Nephron (organoid): ENCODE measurements at regions not wholly inside any gene's neighbourhood (a gene's known extent, or its start where the extent isn't known, plus 50 kb on each side); places are given as distances from the start of the nearest gene placed in this dataset.

Experiments
- H3K27ac Mint-ChIP-seq, 3 experiments: 2 replicates each; pipeline ENCODE4 v1.8.0; 2020; ENCODE audit warnings: mixed read lengths in 3 of 3, mild to moderate bottlenecking in 2 of 3, moderate library complexity in 1 of 3
- H3K27me3 Mint-ChIP-seq: 2 replicates; pipeline ENCODE4 v1.8.0; 2021; ENCODE audit warnings: low read depth, mild to moderate bottlenecking, moderate library complexity, mixed read lengths
- H3K36me3 Mint-ChIP-seq: 2 replicates; pipeline ENCODE4 v1.8.0; 2020; ENCODE audit warnings: low read depth, mixed read lengths
- H3K4me1 Mint-ChIP-seq: 2 replicates; pipeline ENCODE4 v1.8.0; 2020; ENCODE audit warnings: mixed read lengths
- H3K4me3 Mint-ChIP-seq, 3 experiments: 2 replicates each; pipeline ENCODE4 v1.8.0; 2020; ENCODE audit warnings: mild to moderate bottlenecking in 3 of 3, mixed read lengths in 3 of 3, moderate library complexity in 2 of 3
- H3K9me3 Mint-ChIP-seq: 2 replicates; pipeline ENCODE4 v1.8.0; 2020; ENCODE audit warnings: mixed read lengths
- CTCF ChIP-seq, 3 experiments: fragments of 200-600 bp; sonication (generic); IDR thresholded peaks; one replicate each; pipeline ENCODE4 v1.5.0; 2021; ENCODE audit warnings: antibody characterized with exemption in 3 of 3; ENCODE audit not compliant: unreplicated experiment in 3 of 3

GRCh38 chr12:23415180-23415579 is 534.3 kb downstream of the SOX5 start:
- Mint-ChIP-seq H3K4me3 (no peak overlapping the region), H3K27me3 (no peaks in the 10 kb centered on the region), H3K4me1 (peaks cover 3% of the 10 kb centered on the region), H3K36me3 (no peaks in the 10 kb centered on the region), H3K27ac (no peak overlapping the region), H3K9me3 (peaks cover 12% of the 10 kb centered on the region)
- no peak for TF ChIP-seq CTCF (IDR thresholded peaks at IDR 0.05; ENCODE audit: unreplicated experiment in 3 of 3)

DNA sequence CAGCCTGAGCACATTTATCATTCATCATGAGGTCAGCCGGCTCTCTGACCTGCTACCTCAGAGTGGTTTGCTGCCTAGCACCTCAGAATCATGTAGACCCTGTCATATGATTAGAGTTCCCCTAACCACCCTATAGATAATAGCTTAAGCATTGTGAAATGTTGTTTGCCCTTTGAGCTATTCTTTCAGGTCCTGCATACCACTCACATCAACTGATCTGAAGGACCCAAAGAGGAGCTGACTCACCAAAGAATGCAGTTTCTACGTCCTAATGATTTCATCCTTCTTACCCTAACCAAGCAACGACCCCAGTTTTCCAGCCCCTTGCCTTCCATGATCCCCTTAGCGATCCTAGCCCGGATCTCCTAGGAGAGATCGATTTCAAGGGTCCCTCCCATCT is 527.9 kb downstream of the SOX5 start:
- no peaks in the 10 kb centered on the region for H3K36me3 Mint-ChIP-seq
- H3K27ac Mint-ChIP-seq: no peak overlapping the region
- H3K27me3 Mint-ChIP-seq: no peaks in the 10 kb centered on the region
- H3K4me3 Mint-ChIP-seq: no peak overlapping the region
- no peak for TF ChIP-seq CTCF (IDR thresholded peaks at IDR 0.05; ENCODE audit: unreplicated experiment in 3 of 3)
- H3K4me1 Mint-ChIP-seq: no peaks in the 10 kb centered on the region
- peaks cover 3% of the 10 kb centered on the region for H3K9me3 Mint-ChIP-seq

GRCh38 chr12:23423097-23423687 is 526.3 kb downstream of the SOX5 start:
- no peaks in the 10 kb centered on the region for H3K36me3 Mint-ChIP-seq
- H3K27me3 Mint-ChIP-seq: no peaks in the 10 kb centered on the region
- H3K4me3 Mint-ChIP-seq: no peak overlapping the region
- H3K4me1 Mint-ChIP-seq: no peaks in the 10 kb centered on the region
- TF ChIP-seq CTCF (IDR thresholded peaks at IDR 0.05; ENCODE audit: unreplicated experiment in 3 of 3): no peak
- H3K9me3 Mint-ChIP-seq: peaks cover 3% of the 10 kb centered on the region
- no peak overlapping the region for H3K27ac Mint-ChIP-seq

DNA sequence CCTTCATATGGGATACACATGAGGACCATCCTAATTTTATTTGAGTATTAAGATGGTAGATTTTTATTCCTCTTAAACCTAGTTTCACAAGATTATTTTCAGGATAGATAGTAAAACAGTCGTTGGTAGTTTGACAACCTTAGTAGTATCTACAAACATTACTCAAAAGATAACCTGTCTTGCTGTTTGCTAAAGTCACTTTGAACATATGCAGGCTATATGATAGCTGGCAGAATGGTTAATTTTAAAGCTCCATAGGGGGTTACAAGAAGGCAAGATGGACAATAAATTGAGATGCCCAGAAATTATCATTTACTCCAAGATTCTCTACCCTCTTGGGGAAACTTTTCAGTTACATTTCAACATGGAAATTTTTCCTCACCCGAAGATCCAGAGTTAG is 525.7 kb downstream of the SOX5 start:
- H3K9me3 Mint-ChIP-seq: no peaks in the 10 kb centered on the region
- H3K27ac Mint-ChIP-seq: no peak overlapping the region
- H3K4me3 Mint-ChIP-seq: no peak overlapping the region
- TF ChIP-seq CTCF (IDR thresholded peaks at IDR 0.05; ENCODE audit: unreplicated experiment in 3 of 3): no peak
- no peaks in the 10 kb centered on the region for H3K36me3 Mint-ChIP-seq
- no peaks in the 10 kb centered on the region for H3K4me1 Mint-ChIP-seq
- no peaks in the 10 kb centered on the region for H3K27me3 Mint-ChIP-seq

DNA sequence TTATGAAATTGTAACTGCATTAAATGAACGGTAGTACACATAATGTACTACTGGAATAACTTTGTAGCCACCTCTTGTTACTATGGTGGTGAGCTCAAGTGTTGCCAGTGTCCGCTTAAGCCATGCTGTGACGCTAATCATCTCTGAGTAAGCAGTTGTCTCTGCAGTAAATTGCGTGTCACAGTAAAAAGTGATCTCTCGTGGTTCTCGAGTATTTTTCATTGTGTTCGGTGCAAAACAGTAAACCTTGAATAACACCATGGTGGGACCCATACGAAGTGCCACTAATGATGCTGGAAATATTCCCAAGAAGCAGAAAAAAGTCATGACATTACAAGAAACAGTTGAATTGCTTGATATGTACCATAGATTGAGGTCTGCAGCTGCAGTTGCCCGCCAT is 524.8 kb downstream of the SOX5 start:
- Mint-ChIP-seq H3K36me3 (no peaks in the 10 kb centered on the region), H3K27ac (no peak overlapping the region), H3K9me3 (no peaks in the 10 kb centered on the region), H3K4me1 (no peaks in the 10 kb centered on the region), H3K27me3 (no peaks in the 10 kb centered on the region), H3K4me3 (no peak overlapping the region)
- no peak for TF ChIP-seq CTCF (IDR thresholded peaks at IDR 0.05; ENCODE audit: unreplicated experiment in 3 of 3)

GRCh38 chr12:23426328-23426727 is 523.1 kb downstream of the SOX5 start:
- H3K27ac Mint-ChIP-seq: no peak overlapping the region
- TF ChIP-seq CTCF (IDR thresholded peaks at IDR 0.05; ENCODE audit: unreplicated experiment in 3 of 3): no peak
- no peaks in the 10 kb centered on the region for H3K9me3 Mint-ChIP-seq
- H3K36me3 Mint-ChIP-seq: no peaks in the 10 kb centered on the region
- no peak overlapping the region for H3K4me3 Mint-ChIP-seq
- H3K4me1 Mint-ChIP-seq: no peaks in the 10 kb centered on the region
- no peaks in the 10 kb centered on the region for H3K27me3 Mint-ChIP-seq
